Naive thymus-derived CD4-positive, alpha-beta T cell (primary cell): ENCODE measurements at regions not wholly inside any gene's neighbourhood (a gene's known extent, or its start where the extent isn't known, plus 50 kb on each side); places are given as distances from the start of the nearest gene placed in this dataset.

ENCODE experiments used
- ATAC-seq: fragments of 150-1000 bp; cut with Tn5 transposase; 2 replicates; pipeline ENCODE4 v1.10.0; 2021; ENCODE audit warnings: mild to moderate bottlenecking, moderate library complexity
- CTCF ChIA-PET: fragments of 350-600 bp; sonication (Branson Sonifier 250); formaldehyde crosslinking; loops from one replicate; lab custom pipeline; 2021; ENCODE audit warnings: antibody characterized with exemption; lab: Charles Lee
- POLR2A ChIA-PET: fragments of 350-600 bp; sonication (Branson Sonifier 250); formaldehyde crosslinking; loops from one replicate; lab custom pipeline; 2021; ENCODE audit warnings: antibody characterized with exemption, inconsistent platforms; lab: Charles Lee
- DNase-seq, 9 donors: peaks; one replicate each; pipeline versions ENCODE4 v3.0.0 to v3.0.0-alpha.2; 2020 to 2022; ENCODE audit warnings: mixed read lengths in 1 of 9
- H3K27ac ChIP-seq: one replicate; pipeline ENCODE4 v1.7.0; 2013; ENCODE audit warnings: mild to moderate bottlenecking, low read depth, low read length, moderate library complexity
- H3K27me3 ChIP-seq, 2 donors: one replicate each; pipeline ENCODE4 v1.7.0; 2013; ENCODE audit warnings: low read length in 2 of 2, mild to moderate bottlenecking in 2 of 2, moderate library complexity in 2 of 2; ENCODE audit not compliant: control insufficient read depth in 2 of 2, insufficient read depth in 2 of 2
- H3K36me3 ChIP-seq, 3 experiments: 1 replicate in 2 of 3; 2 replicates in 1 of 3; pipeline ENCODE4 v1.7.0; 2013; ENCODE audit warnings: low read length in 3 of 3, mild to moderate bottlenecking in 3 of 3, moderate library complexity in 1 of 3; ENCODE audit not compliant: insufficient read depth in 3 of 3, control insufficient read depth in 2 of 3
- H3K4me1 ChIP-seq, 2 donors: one replicate each; pipeline ENCODE4 v1.7.0; 2013; ENCODE audit warnings: low read length in 2 of 2, mild to moderate bottlenecking in 2 of 2, moderate library complexity in 1 of 2; ENCODE audit not compliant: control insufficient read depth in 2 of 2, insufficient read depth in 2 of 2
- H3K4me3 ChIP-seq: 2 replicates; pipeline ENCODE4 v1.7.0; 2013; ENCODE audit warnings: mild to moderate bottlenecking, low read length
- H3K9me3 ChIP-seq, 3 experiments: 1 replicate in 2 of 3; 2 replicates in 1 of 3; pipeline ENCODE4 v1.7.0; 2013; ENCODE audit warnings: low read length in 3 of 3; ENCODE audit not compliant: control insufficient read depth in 2 of 3
- H3K27ac Mint-ChIP-seq, 9 donors: one replicate each; pipeline ENCODE4 v1.8.0; 2020 to 2022; ENCODE audit warnings: mixed read lengths in 9 of 9, mild to moderate bottlenecking in 8 of 9, moderate library complexity in 5 of 9, inconsistent platforms in 2 of 9
- H3K27me3 Mint-ChIP-seq, 5 donors: one replicate each; pipeline ENCODE4 v1.8.0; 2021 to 2022; ENCODE audit warnings: mixed read lengths in 5 of 5, mild to moderate bottlenecking in 1 of 5
- H3K36me3 Mint-ChIP-seq, 5 donors: one replicate each; pipeline ENCODE4 v1.8.0; 2020 to 2022; ENCODE audit warnings: mixed read lengths in 5 of 5, mild to moderate bottlenecking in 3 of 5, inconsistent platforms in 1 of 5
- H3K4me1 Mint-ChIP-seq, 7 donors: one replicate each; pipeline ENCODE4 v1.8.0; 2020 to 2022; ENCODE audit warnings: mixed read lengths in 7 of 7, mild to moderate bottlenecking in 3 of 7, inconsistent platforms in 1 of 7
- H3K4me3 Mint-ChIP-seq, 10 donors: one replicate each; pipeline ENCODE4 v1.8.0; 2020 to 2022; ENCODE audit warnings: mild to moderate bottlenecking in 10 of 10, mixed read lengths in 10 of 10, moderate library complexity in 6 of 10, inconsistent platforms in 2 of 10
- H3K9me3 Mint-ChIP-seq, 11 donors: one replicate each; pipeline ENCODE4 v1.8.0; 2020 to 2022; ENCODE audit warnings: mixed read lengths in 11 of 11, mild to moderate bottlenecking in 4 of 11, inconsistent platforms in 1 of 11, moderate library complexity in 1 of 11
- intact Hi-C, 2 donors: fragments of 100-400 bp; cut with micrococcal nuclease; formaldehyde crosslinking; loops; one replicate each; pipeline ENCODE4 v1.15.1; 2023

DNA sequence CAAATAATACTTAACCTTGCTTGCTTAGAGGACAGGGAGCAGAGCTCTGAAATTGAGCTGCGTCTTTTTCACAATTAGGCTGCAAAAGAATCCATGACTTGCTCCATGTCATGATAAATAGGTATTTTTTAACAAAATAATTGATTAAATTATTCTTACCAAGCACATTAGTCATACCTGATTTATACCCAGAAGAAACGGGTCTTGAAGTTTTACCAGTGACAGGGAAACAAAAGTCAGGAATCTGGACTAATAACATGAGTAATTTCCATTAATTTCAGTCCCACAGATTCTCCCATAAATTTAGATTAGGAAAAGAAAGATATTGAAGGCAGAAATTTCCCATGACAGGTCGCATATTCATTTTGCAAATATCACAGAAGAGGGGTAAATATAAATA is 85.0 kb upstream of the BMP5 start:
- Mint-ChIP-seq H3K4me3 (no peak overlapping the region), H3K27me3 (no peaks in the 10 kb centered on the region), H3K36me3 (no peaks in the 10 kb centered on the region), H3K27ac (no peak overlapping the region), H3K9me3 (peaks cover 0 to 10% (median 0%) of the 10 kb centered on the region in 11 donors), H3K4me1 (no peaks in the 10 kb centered on the region)
- H3K36me3 ChIP-seq = no peaks in the 10 kb centered on the region
- H3K27ac ChIP-seq = no peak overlapping the region
- DNase-seq = no peak
- ChIA-PET CTCF (no interaction called here), POLR2A (no interaction called here)
- H3K4me3 ChIP-seq = no peak overlapping the region
- no peaks in the 10 kb centered on the region for H3K27me3 ChIP-seq
- ATAC-seq = no peak
- intact Hi-C loops = no loop called here
- H3K4me1 ChIP-seq = no peaks in the 10 kb centered on the region
- H3K9me3 ChIP-seq = no peaks in the 10 kb centered on the region

DNA sequence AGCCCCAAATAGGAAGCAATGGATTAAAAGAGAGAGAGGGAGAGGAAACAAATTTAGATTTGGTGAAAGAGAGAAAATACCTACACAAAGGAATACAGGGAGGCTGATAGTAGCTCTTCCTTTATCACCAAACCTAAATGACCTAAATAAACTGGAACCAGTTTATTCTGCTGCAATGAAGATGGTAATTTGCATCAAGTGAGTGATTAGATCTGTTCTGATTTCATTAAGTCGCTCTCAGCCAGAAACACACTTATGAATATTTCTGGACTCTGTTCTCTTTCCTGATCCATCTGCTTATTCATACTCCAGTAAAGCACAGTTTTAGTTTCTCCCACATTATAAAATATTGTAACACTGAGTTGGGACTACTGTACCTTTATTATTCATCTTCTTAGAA is 83.4 kb upstream of the BMP5 start:
- no peaks in the 10 kb centered on the region for H3K27me3 ChIP-seq
- POLR2A ChIA-PET = no interaction called here
- H3K27me3 Mint-ChIP-seq = no peaks in the 10 kb centered on the region
- H3K4me1 ChIP-seq = no peaks in the 10 kb centered on the region
- no peaks in the 10 kb centered on the region for H3K4me1 Mint-ChIP-seq
- CTCF ChIA-PET = no interaction called here
- H3K36me3 Mint-ChIP-seq = no peaks in the 10 kb centered on the region
- H3K4me3 Mint-ChIP-seq = no peak overlapping the region
- intact Hi-C loops = no loop called here
- H3K4me3 ChIP-seq = no peak overlapping the region
- DNase-seq (no peak), ATAC-seq (no peak)
- H3K9me3 Mint-ChIP-seq = peaks cover 0 to 10% (median 0%) of the 10 kb centered on the region in 11 donors
- no peaks in the 10 kb centered on the region for H3K36me3 ChIP-seq
- no peak overlapping the region for H3K27ac ChIP-seq
- H3K27ac Mint-ChIP-seq = no peak overlapping the region
- H3K9me3 ChIP-seq = no peaks in the 10 kb centered on the region

- H3K4me1 ChIP-seq = no peaks in the 10 kb centered on the region
- DNase-seq (no peak), ATAC-seq (no peak)
- no peak overlapping the region for H3K4me3 ChIP-seq
- H3K4me1 Mint-ChIP-seq = no peaks in the 10 kb centered on the region
- no peaks in the 10 kb centered on the region for H3K9me3 ChIP-seq
- no peaks in the 10 kb centered on the region for H3K36me3 ChIP-seq
- CTCF ChIA-PET = no interaction called here
- intact Hi-C loops = no loop called here
- no peak overlapping the region for H3K27ac Mint-ChIP-seq
- no peak overlapping the region for H3K4me3 Mint-ChIP-seq
- H3K36me3 Mint-ChIP-seq = no peaks in the 10 kb centered on the region
- H3K27ac ChIP-seq = no peak overlapping the region
- peaks cover 0 to 5% (median 1%) of the 10 kb centered on the region in 11 donors for H3K9me3 Mint-ChIP-seq
- H3K27me3 Mint-ChIP-seq = no peaks in the 10 kb centered on the region
- POLR2A ChIA-PET = no interaction called here
- no peaks in the 10 kb centered on the region for H3K27me3 ChIP-seq
Measured at GRCh38 chr6:55957961-55958422, 82.6 kb upstream of the BMP5 start.

- Histone ChIP-seq H3K27ac (no peak overlapping the region), H3K9me3 (no peaks in the 10 kb centered on the region), H3K4me3 (no peak overlapping the region), H3K4me1 (no peaks in the 10 kb centered on the region), H3K27me3 (no peaks in the 10 kb centered on the region), H3K36me3 (no peaks in the 10 kb centered on the region)
- Mint-ChIP-seq H3K4me1 (no peaks in the 10 kb centered on the region), H3K9me3 (peaks cover 0 to 6% (median 3%) of the 10 kb centered on the region in 11 donors), H3K4me3 (no peak overlapping the region), H3K36me3 (no peaks in the 10 kb centered on the region), H3K27ac (no peak overlapping the region), H3K27me3 (no peaks in the 10 kb centered on the region)
- ATAC-seq (no peak), DNase-seq (no peak)
- POLR2A ChIA-PET = no interaction called here
- CTCF ChIA-PET = no interaction called here
- intact Hi-C loops = no loop called here
Measured at GRCh38 chr6:55955684-55956083, 80.3 kb upstream of the BMP5 start.

DNA sequence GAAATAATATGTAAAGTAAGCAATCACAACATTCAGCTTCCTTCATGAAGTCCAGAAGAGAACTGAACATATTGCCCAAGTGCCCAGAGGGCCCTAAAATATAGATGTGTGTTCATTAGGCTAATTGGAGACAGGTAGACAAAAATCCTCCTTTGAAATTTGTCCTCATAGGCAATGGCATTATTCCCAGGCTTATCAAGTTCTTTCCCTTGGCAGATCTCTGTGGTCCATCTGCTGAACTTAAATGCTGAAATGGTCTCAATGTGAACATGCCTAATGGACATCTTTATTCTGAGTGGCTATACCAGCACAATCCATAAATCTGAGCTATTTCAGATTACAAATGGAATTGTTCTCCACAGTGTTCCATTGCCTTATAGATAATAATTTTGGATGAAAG is 79.0 kb upstream of the BMP5 start:
- H3K36me3 Mint-ChIP-seq = no peaks in the 10 kb centered on the region
- Histone ChIP-seq H3K4me3 (no peak overlapping the region), H3K27ac (no peak overlapping the region), H3K9me3 (no peaks in the 10 kb centered on the region), H3K36me3 (no peaks in the 10 kb centered on the region), H3K4me1 (no peaks in the 10 kb centered on the region), H3K27me3 (no peaks in the 10 kb centered on the region)
- no peak overlapping the region for H3K4me3 Mint-ChIP-seq
- no peak for DNase-seq
- no peak for ATAC-seq
- no peaks in the 10 kb centered on the region for H3K4me1 Mint-ChIP-seq
- H3K27ac Mint-ChIP-seq = no peak overlapping the region
- POLR2A ChIA-PET = no interaction called here
- intact Hi-C loops = no loop called here
- CTCF ChIA-PET = no interaction called here
- H3K9me3 Mint-ChIP-seq = peaks cover 0 to 7% (median 3%) of the 10 kb centered on the region in 11 donors
- no peaks in the 10 kb centered on the region for H3K27me3 Mint-ChIP-seq

DNA sequence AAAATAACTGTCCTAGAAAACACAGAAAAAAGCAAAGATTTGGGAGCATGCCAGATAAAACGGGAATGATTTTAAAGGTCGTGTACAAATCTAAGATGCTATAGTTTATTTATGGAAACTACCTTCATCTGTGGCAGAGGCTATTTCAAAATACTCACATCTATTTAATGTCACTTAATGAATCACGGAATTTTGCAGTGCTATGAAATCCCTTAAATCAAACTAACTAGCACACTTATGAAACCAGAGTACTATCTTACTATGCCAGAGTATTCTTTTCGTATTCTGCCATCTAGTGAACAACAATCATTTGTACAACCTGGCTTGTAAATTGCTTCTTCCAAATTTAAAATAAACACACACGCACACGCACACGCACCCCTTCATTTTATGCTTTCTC is 77.9 kb upstream of the BMP5 start:
- Mint-ChIP-seq H3K36me3 (no peaks in the 10 kb centered on the region), H3K27me3 (no peaks in the 10 kb centered on the region), H3K27ac (no peak overlapping the region), H3K9me3 (peaks cover 0 to 9% (median 4%) of the 10 kb centered on the region in 11 donors), H3K4me3 (no peak overlapping the region), H3K4me1 (no peaks in the 10 kb centered on the region)
- ChIA-PET CTCF (no interaction called here), POLR2A (no interaction called here)
- ATAC-seq (no peak), DNase-seq (no peak)
- H3K4me1 ChIP-seq = no peaks in the 10 kb centered on the region
- intact Hi-C loops = no loop called here
- H3K36me3 ChIP-seq = no peaks in the 10 kb centered on the region
- no peak overlapping the region for H3K27ac ChIP-seq
- no peaks in the 10 kb centered on the region for H3K27me3 ChIP-seq
- peaks cover 0 to 5% (median 0%) of the 10 kb centered on the region in 3 experiments for H3K9me3 ChIP-seq
- no peak overlapping the region for H3K4me3 ChIP-seq

GRCh38 chr6:55950071-55950814 is 74.9 kb upstream of the BMP5 start:
- H3K4me3 ChIP-seq = no peak overlapping the region
- Mint-ChIP-seq H3K27ac (no peak overlapping the region), H3K36me3 (no peaks in the 10 kb centered on the region), H3K27me3 (no peaks in the 10 kb centered on the region), H3K4me3 (no peak overlapping the region), H3K4me1 (no peaks in the 10 kb centered on the region), H3K9me3 (peaks cover 0 to 12% (median 4%) of the 10 kb centered on the region in 11 donors)
- no peaks in the 10 kb centered on the region for H3K36me3 ChIP-seq
- peaks cover 0 to 5% (median 0%) of the 10 kb centered on the region in 3 experiments for H3K9me3 ChIP-seq
- no peak overlapping the region for H3K27ac ChIP-seq
- ChIA-PET CTCF (no interaction called here), POLR2A (no interaction called here)
- no peaks in the 10 kb centered on the region for H3K27me3 ChIP-seq
- DNase-seq = no peak
- no peaks in the 10 kb centered on the region for H3K4me1 ChIP-seq
- intact Hi-C loops = no loop called here
- ATAC-seq = no peak
